NCI-H82 treated with DMSO at 0.1 percent for 48 hours (cell line): ENCODE measurements at regions not wholly inside any gene's neighbourhood (a gene's known extent, or its start where the extent isn't known, plus 50 kb on each side); places are given as distances from the start of the nearest gene placed in this dataset.

Experiments used
- DNase-seq: peaks from one replicate; lab custom pipeline; 2025; ENCODE audit not compliant: unreplicated experiment; lab: John Stamatoyannopoulos, UW

- DNase-seq = no peak
Observed at GRCh38 chr12:87930033-87930432, 99.2 kb downstream of the C12orf50 start.

DNA sequence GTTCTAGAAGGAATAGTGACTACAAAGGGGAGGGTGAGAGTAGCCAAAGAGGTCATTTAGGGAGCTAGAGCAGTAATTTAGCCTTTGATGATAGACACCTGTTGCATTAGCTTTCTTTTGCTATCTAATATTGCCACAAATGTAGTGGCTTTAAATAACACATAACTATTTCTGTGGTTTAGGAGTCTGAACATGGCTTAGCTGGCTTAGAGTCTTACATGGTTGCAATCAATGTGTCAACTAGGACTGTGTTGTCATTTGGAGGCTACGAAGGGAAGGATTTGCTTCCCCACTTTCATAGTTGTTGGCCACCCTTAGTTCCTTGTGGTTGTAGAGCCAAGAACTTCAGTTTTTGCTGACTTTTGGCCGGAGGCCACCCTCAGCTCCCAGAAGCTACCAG is 99.9 kb downstream of the C12orf50 start:
- DNase-seq = no peak

- no peak for DNase-seq
Observed at GRCh38 chr12:87928031-87928430, 101.2 kb downstream of the C12orf50 start.

DNA sequence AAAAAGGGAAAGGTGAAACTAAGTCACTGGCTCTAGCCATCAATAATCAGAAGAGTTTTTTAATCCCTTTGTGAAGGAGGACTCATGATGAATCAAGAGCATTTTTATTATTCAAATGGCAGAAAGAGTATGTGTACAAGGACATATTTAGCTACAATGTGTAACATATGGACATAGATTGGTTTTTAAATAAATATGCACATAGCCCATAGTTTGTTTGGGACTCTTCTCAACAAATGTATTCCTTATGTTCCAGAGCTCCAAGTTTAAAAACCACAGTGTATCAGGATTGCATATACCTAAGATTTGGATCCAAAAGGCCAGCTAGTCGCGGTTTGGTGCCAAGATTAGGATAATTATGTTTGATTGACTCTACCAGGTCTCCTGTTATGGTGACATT is 104.2 kb downstream of the C12orf50 start:
- no peak for DNase-seq

- DNase-seq = no peak
Observed at GRCh38 chr12:87924149-87924548, 105.1 kb downstream of the C12orf50 start.

DNA sequence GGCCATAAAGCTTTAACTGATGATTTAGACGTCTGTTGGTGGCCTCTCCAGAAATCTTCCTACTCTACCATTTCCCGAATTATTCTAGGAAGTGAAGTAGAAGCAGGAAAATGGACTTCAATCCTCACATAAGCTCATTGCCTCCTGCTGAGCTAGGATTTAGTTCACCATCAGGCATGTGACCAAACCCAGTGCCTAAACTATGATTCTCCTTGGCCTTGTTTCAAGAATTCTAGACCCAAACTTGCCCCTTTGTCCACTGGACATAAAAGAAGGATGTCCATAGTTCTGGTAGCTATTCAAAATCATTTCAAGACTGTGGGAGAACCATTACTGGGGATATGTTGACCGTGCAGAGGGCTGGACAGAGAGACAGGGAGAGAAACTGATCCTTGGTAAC is 105.8 kb downstream of the C12orf50 start:
- no peak for DNase-seq

- DNase-seq = no peak
Observed at GRCh38 chr12:87922736-87923135, 106.5 kb downstream of the C12orf50 start.

- no peak for DNase-seq
Observed at GRCh38 chr12:87921621-87922020, 107.6 kb downstream of the C12orf50 start.

DNA sequence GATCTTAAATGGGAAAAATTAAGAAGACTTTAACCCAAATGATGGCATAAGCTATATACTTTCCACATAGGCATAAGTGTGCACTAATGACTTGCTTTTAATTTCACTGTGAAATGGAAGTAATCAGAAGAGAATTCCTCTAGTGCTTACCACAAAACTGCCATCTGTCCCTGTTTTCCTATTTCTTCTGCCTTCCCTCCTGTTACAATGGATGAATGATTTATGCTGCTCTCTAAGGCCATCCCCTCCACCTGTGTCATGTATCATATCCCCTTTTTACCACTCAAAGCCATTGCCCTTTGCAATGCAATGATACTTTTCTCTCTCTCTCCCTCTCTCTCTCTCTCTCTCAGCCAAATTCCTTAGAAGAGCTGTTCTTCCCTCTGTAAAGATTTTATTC is 109.1 kb downstream of the C12orf50 start:
- DNase-seq = peak; percentile 13

DNA sequence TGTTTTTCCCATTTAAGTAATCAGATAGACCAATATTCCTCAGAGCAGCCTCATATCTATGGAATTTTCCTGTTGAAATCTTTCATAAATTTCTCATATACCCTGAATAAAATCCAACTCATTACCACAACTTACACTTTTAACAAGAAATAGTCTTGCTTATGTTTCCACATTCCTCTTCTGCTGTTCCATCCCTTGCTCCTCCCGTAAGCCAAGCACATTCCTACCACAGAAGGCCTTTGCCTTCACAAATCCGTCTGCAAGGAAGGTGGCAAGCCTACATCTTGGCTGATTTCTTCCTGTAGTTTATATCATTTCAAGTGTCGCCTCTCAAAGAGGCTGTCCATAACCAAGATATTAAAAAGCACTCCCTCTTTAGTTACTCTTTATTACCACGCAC is 127.7 kb downstream of the C12orf50 start:
- DNase-seq = no peak

DNA sequence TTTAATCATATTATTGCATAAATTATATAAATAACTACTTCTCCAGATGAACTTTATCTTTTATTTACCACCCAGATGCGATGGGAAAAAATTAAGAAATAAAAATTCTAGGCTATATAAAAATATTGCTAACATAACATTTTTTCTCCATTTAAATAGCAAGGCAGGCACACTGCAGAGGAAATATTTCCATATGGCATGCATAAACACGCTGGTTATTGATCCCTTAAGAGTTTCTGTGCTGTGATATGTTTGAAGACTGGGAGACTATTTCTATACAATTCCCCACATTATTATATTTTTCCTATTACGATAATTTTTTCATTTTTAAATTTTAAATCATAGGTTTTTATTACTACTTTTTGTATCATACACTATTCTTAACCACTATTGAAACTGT is 131.5 kb downstream of the C12orf50 start:
- DNase-seq = no peak

DNA sequence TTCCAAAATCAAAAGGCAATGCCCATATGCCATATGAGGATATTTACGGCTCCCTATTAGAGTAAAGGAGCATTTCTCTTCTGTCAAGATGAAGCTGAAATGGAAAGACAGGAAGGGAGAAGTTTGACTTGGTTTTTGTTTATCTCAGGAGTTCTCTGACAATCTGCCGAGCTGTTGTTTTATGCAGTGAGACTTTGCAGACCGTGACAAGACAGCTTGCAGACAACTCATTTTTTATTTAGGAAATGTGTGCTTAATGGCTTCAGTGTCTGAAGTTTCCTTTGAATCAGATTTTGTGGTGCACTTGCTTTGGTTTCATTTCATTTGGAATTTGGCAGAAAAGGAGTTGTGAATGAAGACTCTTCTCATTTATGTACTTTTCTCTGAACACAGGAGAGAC is 145.4 kb downstream of the C12orf50 start:
- no peak for DNase-seq

GRCh38 chr12:87879141-87879540 is 150.1 kb downstream of the C12orf50 start:
- DNase-seq = no peak

GRCh38 chr12:87870493-87871460 is 158.4 kb downstream of the C12orf50 start:
- DNase-seq = no peak

GRCh38 chr12:87870061-87870460 is 159.1 kb downstream of the C12orf50 start:
- DNase-seq = no peak

DNA sequence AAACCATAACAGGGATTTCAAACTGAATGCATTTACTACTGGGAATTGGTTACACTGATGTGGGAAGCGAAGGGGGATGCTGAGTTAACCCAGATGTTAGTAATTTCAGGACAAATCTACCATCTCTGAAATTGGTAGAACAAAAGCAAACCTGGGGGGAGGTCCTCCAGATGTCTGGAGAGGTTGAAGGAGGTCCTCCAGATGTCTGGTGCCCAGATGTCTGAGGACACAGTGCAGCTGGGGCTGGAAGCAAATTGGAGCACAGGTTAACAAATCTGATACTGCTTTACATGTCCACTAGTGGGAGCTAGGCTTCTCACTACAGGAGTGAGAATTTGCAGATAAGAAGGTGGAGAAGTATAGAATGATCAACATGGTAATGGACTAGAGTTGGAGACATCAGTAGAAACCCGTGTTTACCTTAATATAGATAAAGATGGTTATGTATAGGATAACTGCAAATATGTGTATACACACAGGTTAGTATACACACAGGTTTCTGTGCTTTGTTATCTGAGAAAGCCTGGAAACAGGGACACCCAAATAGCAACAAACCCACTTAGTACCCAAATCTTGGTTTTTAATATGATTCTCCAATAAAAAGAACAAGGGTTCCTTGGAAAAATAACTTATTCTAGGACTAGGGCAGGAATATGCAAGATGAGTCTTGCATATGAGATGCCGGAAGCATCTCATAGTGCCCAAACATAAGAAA is 162.5 kb downstream of the C12orf50 start:
- no peak for DNase-seq

DNA sequence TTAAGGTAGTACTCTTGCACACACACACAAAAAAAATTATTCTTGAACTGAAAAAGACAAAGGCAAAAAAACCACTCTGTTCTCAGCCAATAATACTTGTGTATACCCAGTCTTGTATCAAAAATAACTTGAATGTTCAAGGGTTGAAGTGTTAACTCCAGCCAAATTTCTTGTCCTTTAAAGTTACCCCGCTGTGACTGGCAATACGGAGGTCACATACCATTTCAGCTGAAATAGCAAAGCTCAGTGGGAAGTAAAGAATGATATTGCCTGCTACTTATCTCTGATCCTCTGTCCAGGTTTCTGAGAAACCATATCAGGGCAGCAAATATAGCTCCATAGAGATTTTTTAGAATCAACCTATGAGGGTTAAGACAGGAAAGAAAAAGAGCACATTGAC is 167.4 kb downstream of the C12orf50 start:
- DNase-seq = no peak

GRCh38 chr12:87853448-87854003 is 175.7 kb downstream of the C12orf50 start:
- DNase-seq = no peak

- no peak for DNase-seq
Observed at GRCh38 chr12:87849074-87849473, 180.1 kb downstream of the C12orf50 start.

GRCh38 chr12:87848248-87848868 is 180.8 kb downstream of the C12orf50 start:
- DNase-seq = peak; percentile 65

- DNase-seq = no peak
Observed at GRCh38 chr12:87847147-87847546, 182.1 kb downstream of the C12orf50 start.
